Prostate gland (tissue), 2 donors: ENCODE measurements at regions not wholly inside any gene's neighbourhood (a gene's known extent, or its start where the extent isn't known, plus 50 kb on each side); places are given as distances from the start of the nearest gene placed in this dataset.

Source experiments
- DNase-seq: peaks from one replicate; pipeline ENCODE4 v3.0.0-alpha.2; 2019; ENCODE audit warnings: low spot score
- H3K27ac ChIP-seq, 2 donors: fragments of 200-600 bp; sonication (generic); 2 replicates each; pipeline ENCODE4 v1.5.1; 2017 to 2019
- H3K27me3 ChIP-seq: fragments of 200-600 bp; sonication (generic); replicated peaks from 2 replicates; pipeline ENCODE4 v1.5.1; 2019; ENCODE audit not compliant: insufficient read depth
- H3K36me3 ChIP-seq, 2 donors: fragments of 200-600 bp; sonication (generic); 1 replicate in 1 of 2; 2 replicates in 1 of 2; pipeline versions ENCODE4 v1.5.1 to v1.8.1; 2017 to 2019
- H3K4me1 ChIP-seq: fragments of 200-600 bp; sonication (generic); replicated peaks from 2 replicates; pipeline ENCODE4 v1.5.1; 2019
- H3K4me3 ChIP-seq, 2 donors: fragments of 200-600 bp; sonication (generic); 2 replicates each; pipeline ENCODE4 v1.5.1; 2017 to 2019
- H3K9me3 ChIP-seq: fragments of 200-600 bp; sonication (generic); 2 replicates; pipeline ENCODE4 v1.5.1; 2017
- POLR2A ChIP-seq: fragments of 450-650 bp; IDR thresholded peaks from one replicate; pipeline ENCODE4 v1.6.1; 2016; ENCODE audit warnings: antibody characterized with exemption, mild to moderate bottlenecking
- POLR2AphosphoS5 ChIP-seq: sonication (generic); formaldehyde crosslinking; IDR thresholded peaks from one replicate; pipeline ENCODE4 v1.6.1; 2017; ENCODE audit warnings: antibody characterized with exemption
- WGBS: methylation state at CpG from one replicate; pipeline ENCODE4 v1.1.5; 2018; 5-methylcytosine and 5-hydroxymethylcytosine counted together
- intact Hi-C: fragments of 100-400 bp; cut with DNase I; formaldehyde crosslinking; loops from one replicate; pipeline ENCODE4 v1.14.2; 2022
- TF ChIP-seq, protein P1 (sequence below), 4 experiments: fragments of 200-600 bp in 2 of 4; fragments of 450-650 bp in 2 of 4; sonication (generic) in 2 of 4; IDR thresholded peaks; 1 replicate in 3 of 4; 2 replicates in 1 of 4; pipeline ENCODE4 v1.5.1; 2016 to 2019; ENCODE audit warnings: antibody characterized with exemption in 4 of 4, mild to moderate bottlenecking in 2 of 4, moderate library complexity in 2 of 4

DNA sequence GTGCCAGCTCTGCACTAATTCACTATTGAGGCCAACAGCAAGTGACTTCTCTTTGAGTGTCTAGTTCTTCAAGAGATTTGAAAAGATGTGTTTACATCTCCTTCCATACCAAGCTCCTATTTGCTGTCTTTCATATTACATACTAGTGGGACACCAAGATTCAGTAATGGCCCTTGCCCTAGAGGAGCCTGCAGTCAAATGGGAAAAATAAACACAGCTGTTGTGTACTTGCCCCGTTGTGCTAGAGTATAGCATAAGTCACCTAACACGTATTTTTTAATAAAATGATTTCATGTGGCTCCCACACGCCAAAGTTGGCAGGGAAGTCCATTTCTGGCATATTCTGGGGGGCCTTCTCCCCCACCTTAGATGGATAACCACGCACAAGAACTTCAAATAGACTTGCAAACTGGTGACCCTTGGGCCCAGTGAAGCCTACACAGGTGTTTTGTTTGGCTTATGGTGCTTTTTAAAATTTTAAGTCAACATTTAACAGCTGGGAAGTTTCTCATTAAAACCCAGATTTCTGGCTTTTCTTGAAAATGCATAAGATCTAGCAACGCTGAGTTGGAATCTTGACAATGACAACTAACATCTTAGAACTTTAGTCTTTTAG lies 95.3 kb upstream of the LPP start:
- Histone ChIP-seq H3K9me3 (no peaks in the 10 kb centered on the region), H3K36me3 (no peaks in the 10 kb centered on the region), H3K4me3 (no peak overlapping the region), H3K27ac (no peak overlapping the region), H3K27me3 (no peaks in the 10 kb centered on the region), H3K4me1 (no peaks in the 10 kb centered on the region)
- WGBS = 55% methylated on average over 5 of the region's 5 CpGs
- intact Hi-C loops = loop anchor here (5.0 kb wide), 1 partner anchor 69 kb away; no protein-coding TSS in a partner anchor
- TF ChIP-seq, protein P1, sequence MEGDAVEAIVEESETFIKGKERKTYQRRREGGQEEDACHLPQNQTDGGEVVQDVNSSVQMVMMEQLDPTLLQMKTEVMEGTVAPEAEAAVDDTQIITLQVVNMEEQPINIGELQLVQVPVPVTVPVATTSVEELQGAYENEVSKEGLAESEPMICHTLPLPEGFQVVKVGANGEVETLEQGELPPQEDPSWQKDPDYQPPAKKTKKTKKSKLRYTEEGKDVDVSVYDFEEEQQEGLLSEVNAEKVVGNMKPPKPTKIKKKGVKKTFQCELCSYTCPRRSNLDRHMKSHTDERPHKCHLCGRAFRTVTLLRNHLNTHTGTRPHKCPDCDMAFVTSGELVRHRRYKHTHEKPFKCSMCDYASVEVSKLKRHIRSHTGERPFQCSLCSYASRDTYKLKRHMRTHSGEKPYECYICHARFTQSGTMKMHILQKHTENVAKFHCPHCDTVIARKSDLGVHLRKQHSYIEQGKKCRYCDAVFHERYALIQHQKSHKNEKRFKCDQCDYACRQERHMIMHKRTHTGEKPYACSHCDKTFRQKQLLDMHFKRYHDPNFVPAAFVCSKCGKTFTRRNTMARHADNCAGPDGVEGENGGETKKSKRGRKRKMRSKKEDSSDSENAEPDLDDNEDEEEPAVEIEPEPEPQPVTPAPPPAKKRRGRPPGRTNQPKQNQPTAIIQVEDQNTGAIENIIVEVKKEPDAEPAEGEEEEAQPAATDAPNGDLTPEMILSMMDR (IDR thresholded peaks at IDR 0.05) = no peak
- TF ChIP-seq POLR2AphosphoS5 = no peak
- TF ChIP-seq POLR2A = no peak
- no peak for DNase-seq

DNA sequence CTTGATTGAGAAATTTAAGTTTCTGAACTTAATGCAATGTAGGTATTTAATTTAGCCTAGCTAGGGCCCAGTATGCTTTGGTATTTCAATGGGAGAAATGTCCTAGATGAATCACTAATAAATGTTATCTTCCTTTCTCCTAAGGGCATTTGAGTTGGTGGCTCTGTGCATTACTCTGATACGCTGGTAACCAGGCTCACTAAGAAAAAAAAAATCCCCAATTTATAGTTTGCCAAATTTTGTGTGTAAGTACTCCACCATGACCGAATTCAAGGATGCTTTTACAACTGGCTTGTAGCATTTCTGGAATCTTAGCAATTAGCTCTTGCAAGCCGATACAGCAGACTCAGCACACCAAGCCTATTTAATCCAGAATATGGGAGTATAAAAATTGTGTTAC lies 94.6 kb upstream of the LPP start:
- H3K9me3 ChIP-seq = no peaks in the 10 kb centered on the region
- DNase-seq = no peak
- H3K27me3 ChIP-seq = no peaks in the 10 kb centered on the region
- H3K27ac ChIP-seq = no peak overlapping the region
- TF ChIP-seq POLR2A = no peak
- TF ChIP-seq, protein P1 (IDR thresholded peaks at IDR 0.05) = no peak
- no peak for TF ChIP-seq POLR2AphosphoS5
- 59% methylated on average over 3 of the region's 3 CpGs for WGBS
- no peak overlapping the region for H3K4me3 ChIP-seq
- no peaks in the 10 kb centered on the region for H3K36me3 ChIP-seq
- intact Hi-C loops = loop anchor here (5.0 kb wide), 1 partner anchor 68 kb away; no protein-coding TSS in a partner anchor
- H3K4me1 ChIP-seq = no peaks in the 10 kb centered on the region

DNA sequence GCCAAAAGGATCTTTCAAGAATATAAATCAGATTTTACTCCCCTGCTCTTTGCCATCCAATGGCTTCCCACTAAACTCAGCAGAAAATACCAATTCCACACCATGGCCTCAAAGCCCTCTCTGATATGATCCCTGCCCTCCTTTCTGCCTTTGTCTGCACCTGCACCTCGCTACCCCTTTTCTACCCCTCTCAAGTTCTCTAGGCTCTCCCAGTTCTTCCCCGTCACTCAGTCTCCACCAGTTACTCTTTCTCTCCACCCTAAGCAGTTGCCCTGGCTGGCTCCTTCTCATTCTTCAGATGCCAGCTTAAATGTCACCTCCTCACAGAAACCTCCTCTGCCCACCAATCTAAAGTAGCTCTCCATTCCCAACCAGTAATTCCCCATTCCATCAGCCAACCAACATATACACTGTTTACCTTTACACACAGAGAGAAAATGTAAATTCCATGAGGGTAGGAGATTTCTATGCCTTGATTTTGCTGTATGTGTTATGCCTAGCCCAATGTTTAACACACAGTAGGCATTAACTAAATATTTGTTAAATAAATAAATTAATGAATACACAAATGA lies 93.6 kb upstream of the LPP start:
- TF ChIP-seq, protein P1 (IDR thresholded peaks at IDR 0.05) = no peak
- no peak for TF ChIP-seq POLR2A
- no peak for TF ChIP-seq POLR2AphosphoS5
- no peaks in the 10 kb centered on the region for H3K27me3 ChIP-seq
- no peak for DNase-seq
- peak overlapping the region; percentile 42 to 47 for H3K27ac ChIP-seq
- no peaks in the 10 kb centered on the region for H3K4me1 ChIP-seq
- no peaks in the 10 kb centered on the region for H3K36me3 ChIP-seq
- H3K4me3 ChIP-seq = no peak overlapping the region
- intact Hi-C loops = no loop called here
- 98% methylated on average over 2 of the region's 2 CpGs for WGBS
- no peaks in the 10 kb centered on the region for H3K9me3 ChIP-seq

DNA sequence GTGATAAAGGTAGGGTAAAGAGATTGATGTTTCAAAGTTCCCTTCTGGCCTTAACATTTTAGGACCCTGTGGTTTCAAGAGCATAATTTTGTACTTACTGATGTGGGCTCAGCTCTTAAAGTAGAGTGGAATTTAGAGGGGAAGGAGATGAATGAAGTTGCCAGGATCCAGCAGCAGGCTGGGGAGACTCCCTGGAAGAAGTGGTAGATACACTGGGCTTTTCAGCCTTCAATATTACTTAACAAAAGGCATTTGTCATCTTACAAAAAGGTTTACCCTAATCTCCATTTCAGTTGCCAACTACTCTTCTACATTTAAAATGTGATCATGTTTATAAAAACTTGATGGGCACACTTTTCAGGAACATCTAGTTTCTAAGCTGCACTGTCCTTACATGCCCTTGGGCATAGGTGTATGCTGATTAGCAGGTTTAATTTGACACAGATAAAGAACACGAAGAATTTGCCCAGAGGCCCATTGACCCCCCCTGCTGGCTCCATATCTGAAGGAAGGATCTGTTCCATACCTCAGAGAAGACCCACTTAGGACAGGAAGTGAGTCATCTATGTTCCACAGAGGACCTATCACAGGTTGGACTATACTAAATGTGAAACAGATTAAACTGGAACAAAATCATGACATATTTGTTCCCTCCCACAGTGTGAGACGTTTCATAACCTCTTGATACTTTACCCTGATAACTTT lies 93.0 kb upstream of the LPP start:
- 7% methylated on average over 2 of the region's 2 CpGs for WGBS
- Histone ChIP-seq H3K4me3 (no peak overlapping the region), H3K36me3 (no peaks in the 10 kb centered on the region), H3K9me3 (no peaks in the 10 kb centered on the region), H3K4me1 (no peaks in the 10 kb centered on the region), H3K27me3 (no peaks in the 10 kb centered on the region), H3K27ac (peak overlapping the region; percentile 42 to 47)
- TF ChIP-seq POLR2AphosphoS5 = peak; percentile 84
- TF ChIP-seq, protein P1 (IDR thresholded peaks at IDR 0.05) = no peak
- intact Hi-C loops = no loop called here
- peak; percentile 70 for DNase-seq
